SK-N-SH treated with all-trans-retinoic acid at 6 μM for 48 hours (cell line): ENCODE measurements at regions not wholly inside any gene's neighbourhood (a gene's known extent, or its start where the extent isn't known, plus 50 kb on each side); places are given as distances from the start of the nearest gene placed in this dataset.
"Not testable (repeated sequence)": the region's sequence is repeated elsewhere in the genome, so short reads cannot be mapped to it uniquely, and the experiment has no call there.

Source experiments
- ARNTL ChIP-seq: fragments of 450-650 bp; formaldehyde crosslinking; IDR thresholded peaks from 2 replicates; pipeline ENCODE4 v1.5.0; 2020; ENCODE audit warnings: low read depth, mild to moderate bottlenecking, moderate library complexity, borderline replicate concordance
- CSDC2 ChIP-seq: fragments of 250-450 bp; sonication (Bioruptor Pico); IDR thresholded peaks from 2 replicates; pipeline ENCODE4 v1.5.0; 2020; ENCODE audit warnings: mild to moderate bottlenecking, moderate library complexity
- GLIS3 ChIP-seq: fragments of 250-450 bp; sonication (Bioruptor Pico); IDR thresholded peaks from 2 replicates; pipeline ENCODE4 v1.5.0; 2020; ENCODE audit warnings: mild to moderate bottlenecking, moderate library complexity
- PATZ1 ChIP-seq: fragments of 250-450 bp; sonication (Bioruptor Pico); IDR thresholded peaks from 2 replicates; pipeline ENCODE4 v1.8.0; 2020; ENCODE audit warnings: mild to moderate bottlenecking, moderate library complexity, borderline replicate concordance
- RARB ChIP-seq: fragments of 250-450 bp; sonication (Bioruptor Pico); IDR thresholded peaks from 2 replicates; pipeline ENCODE4 v1.8.0; 2021; ENCODE audit warnings: mild to moderate bottlenecking, moderate library complexity
- SNAI2 ChIP-seq: fragments of 250-450 bp; sonication (Bioruptor Pico); IDR thresholded peaks from 2 replicates; pipeline ENCODE4 v1.5.0; 2020; ENCODE audit warnings: mild to moderate bottlenecking, moderate library complexity
- TCF4 ChIP-seq: fragments of 250-450 bp; sonication (Bioruptor Pico); IDR thresholded peaks from 2 replicates; pipeline ENCODE4 v1.8.0; 2021; ENCODE audit warnings: mild to moderate bottlenecking, moderate library complexity, borderline replicate concordance
- ZFP30 ChIP-seq: fragments of 450-650 bp; formaldehyde crosslinking; IDR thresholded peaks from 2 replicates; pipeline ENCODE4 v1.5.0; 2022; ENCODE audit warnings: mild to moderate bottlenecking, moderate library complexity
- ZNF8 ChIP-seq: fragments of 450-650 bp; formaldehyde crosslinking; IDR thresholded peaks from 2 replicates; pipeline ENCODE4 v1.5.0; 2020; ENCODE audit warnings: mild to moderate bottlenecking, moderate library complexity

- not testable (repeated sequence) for TF ChIP-seq CSDC2 (CRISPR knock-in tag); TCF4; ZNF8 (CRISPR knock-in tag); PATZ1 (CRISPR knock-in tag); SNAI2 (CRISPR knock-in tag); ZFP30; GLIS3; RARB (CRISPR knock-in tag); ARNTL (CRISPR knock-in tag)
These were observed 667.3 kb upstream of the PRMT6 start for GRCh38 chr1:106389160-106389559.
